H1 (cell line): ENCODE measurements at regions not wholly inside any gene's neighbourhood (a gene's known extent, or its start where the extent isn't known, plus 50 kb on each side); places are given as distances from the start of the nearest gene placed in this dataset.

Source experiments
- CHD2 ChIP-seq: IDR thresholded peaks from 2 replicates; pipeline ENCODE4 v1.6.1; 2012; ENCODE audit warnings: low read length, improper control_type of control experiment
- CHD7 ChIP-seq: fragments of 300-600 bp; sonication (generic); IDR thresholded peaks from 2 replicates; pipeline ENCODE4 v1.7.1; 2012; ENCODE audit warnings: low read length, moderate library complexity, mild to moderate bottlenecking, inconsistent platforms; ENCODE audit not compliant: insufficient replicate concordance
- HDAC2 ChIP-seq, 2 experiments: fragments of 300-600 bp in 1 of 2; sonication (generic) in 1 of 2; IDR thresholded peaks; 2 replicates each; pipeline ENCODE4 v1.6.1; 2011 to 2012; ENCODE audit warnings: low read depth in 2 of 2, low read length in 2 of 2, mild to moderate bottlenecking in 2 of 2, moderate library complexity in 2 of 2, borderline replicate concordance in 1 of 2, inconsistent platforms in 1 of 2
- KDM1A ChIP-seq: fragments of 200-600, 300-600 bp; sonication (generic); IDR thresholded peaks from 2 replicates; pipeline ENCODE4 v1.7.1; 2016; ENCODE audit warnings: mild to moderate bottlenecking, low read length, borderline replicate concordance
- RAD21 ChIP-seq, 2 experiments: IDR thresholded peaks in 1 of 2; conservative IDR thresholded peaks in 1 of 2; 2 replicates each; pipeline ENCODE4 v1.6.1; 2011; ENCODE audit warnings: low read depth in 2 of 2, low read length in 2 of 2, improper control_type of control experiment in 1 of 2, inconsistent platforms in 1 of 2, mild to moderate bottlenecking in 1 of 2, moderate library complexity in 1 of 2
- SAP30 ChIP-seq: fragments of 300-600 bp; sonication (generic); IDR thresholded peaks from 2 replicates; pipeline ENCODE4 v1.7.1; 2012; ENCODE audit warnings: low read length, moderate library complexity, mild to moderate bottlenecking, inconsistent platforms; ENCODE audit not compliant: insufficient read depth, insufficient replicate concordance
- SIRT6 ChIP-seq: IDR thresholded peaks from one replicate; pipeline ENCODE4 v1.7.1; 2012; ENCODE audit warnings: low read length, inconsistent platforms
- SP1 ChIP-seq: IDR thresholded peaks from 2 replicates; pipeline ENCODE4 v1.6.1; 2011; ENCODE audit warnings: low read depth, low read length
- TAF1 ChIP-seq: IDR thresholded peaks from 2 replicates; pipeline ENCODE4 v1.6.1; 2011; ENCODE audit warnings: mild to moderate bottlenecking, low read depth, low read length
- TBP ChIP-seq: IDR thresholded peaks from 2 replicates; pipeline ENCODE4 v1.6.1; 2011; ENCODE audit warnings: low read depth, low read length, improper control_type of control experiment
- TEAD4 ChIP-seq: IDR thresholded peaks from 2 replicates; pipeline ENCODE4 v1.6.1; 2012; ENCODE audit warnings: low read depth, low read length, inconsistent platforms, mixed read lengths
- YY1 ChIP-seq: IDR thresholded peaks from 2 replicates; pipeline ENCODE4 v1.6.1; 2011; ENCODE audit warnings: low read depth, mild to moderate bottlenecking, low read length

GRCh38 chr2:176449852-176450251 is 180.6 kb downstream of the MTX2 start (continued):
- peak; percentile 95 for TF ChIP-seq CHD7
- TF ChIP-seq CHD2 = no peak
- TF ChIP-seq TAF1 = 0 out of 2 replicates have a peak, but pooled peaks have one; percentile 25
- no peak for TF ChIP-seq KDM1A
- no peak for TF ChIP-seq TBP
- TF ChIP-seq SIRT6 = no peak
- 0 out of 4 replicates have a peak, but pooled peaks of 1 of the 2 experiments have one; percentile 38 for TF ChIP-seq HDAC2 (IDR thresholded peaks at IDR 0.05; ENCODE audit: borderline replicate concordance in 1 of 2, low read depth in 2 of 2, low read length in 2 of 2)
- TF ChIP-seq TEAD4 = peak; percentile 93
- no peak for TF ChIP-seq SAP30
- TF ChIP-seq SP1 = peak; percentile 87
- no peak for TF ChIP-seq RAD21 (IDR thresholded peaks at IDR 0.05 in 1 of 2, conservative IDR thresholded peaks at IDR 0.05 in 1 of 2; ENCODE audit: low read depth in 2 of 2, low read length in 2 of 2)
- peak; percentile 67; the same call in 1 of the 2 replicates for TF ChIP-seq YY1
